Naive B cell (primary cell): ENCODE measurements at regions not wholly inside any gene's neighbourhood (a gene's known extent, or its start where the extent isn't known, plus 50 kb on each side); places are given as distances from the start of the nearest gene placed in this dataset.
A peak's percentile ranks its signal among the peaks of the same experiment; 100 is the strongest.
"Not testable (repeated sequence)": the region's sequence is repeated elsewhere in the genome, so short reads cannot be mapped to it uniquely, and the experiment has no call there.

Experiments
- ATAC-seq, 2 donors: fragments of 150-1000 bp; cut with Tn5 transposase; 2 replicates each; pipeline ENCODE4 v1.10.0; 2021; ENCODE audit warnings: low read depth in 2 of 2, mild to moderate bottlenecking in 2 of 2, moderate library complexity in 2 of 2
- DNase-seq: peaks from one replicate; pipeline ENCODE4 v3.0.0; 2022
- H3K27ac Mint-ChIP-seq, 6 donors: one replicate each; pipeline ENCODE4 v1.8.0; 2020 to 2022; ENCODE audit warnings: mild to moderate bottlenecking in 6 of 6, mixed read lengths in 6 of 6, moderate library complexity in 5 of 6, inconsistent platforms in 2 of 6
- H3K27me3 Mint-ChIP-seq, 3 donors: one replicate each; pipeline ENCODE4 v1.8.0; 2021 to 2022; ENCODE audit warnings: mixed read lengths in 3 of 3, mild to moderate bottlenecking in 1 of 3
- H3K36me3 Mint-ChIP-seq, 2 donors: one replicate each; pipeline ENCODE4 v1.8.0; 2020 to 2022; ENCODE audit warnings: mixed read lengths in 2 of 2, inconsistent platforms in 1 of 2, mild to moderate bottlenecking in 1 of 2
- H3K4me1 Mint-ChIP-seq, 3 donors: one replicate each; pipeline ENCODE4 v1.8.0; 2020 to 2022; ENCODE audit warnings: mixed read lengths in 3 of 3, inconsistent platforms in 1 of 3, mild to moderate bottlenecking in 1 of 3, moderate library complexity in 1 of 3
- H3K4me3 Mint-ChIP-seq, 8 donors: one replicate each; pipeline ENCODE4 v1.8.0; 2020 to 2022; ENCODE audit warnings: mild to moderate bottlenecking in 8 of 8, mixed read lengths in 8 of 8, moderate library complexity in 8 of 8, inconsistent platforms in 2 of 8
- H3K9me3 Mint-ChIP-seq, 7 donors: one replicate each; pipeline ENCODE4 v1.8.0; 2020 to 2022; ENCODE audit warnings: mixed read lengths in 7 of 7, mild to moderate bottlenecking in 5 of 7, inconsistent platforms in 2 of 7, moderate library complexity in 1 of 7

GRCh38 chr2:11945139-11946126 is 199.0 kb downstream of the LPIN1 start:
- peak; percentile 84 to 89 for ATAC-seq
- Mint-ChIP-seq H3K9me3 (peaks cover 0 to 4% (median 0%) of the 10 kb centered on the region in 7 donors), H3K4me1 (peaks cover 31 to 57% (median 40%) of the 10 kb centered on the region in 3 donors), H3K27me3 (no peaks in the 10 kb centered on the region), H3K36me3 (peaks cover 0 to 5% of the 10 kb centered on the region in 2 donors), H3K4me3 (peak overlapping the region; percentile 64 to 93 (median 86)), H3K27ac (peak overlapping the region; percentile 90 to 98 (median 96))
- peak; percentile 29 for DNase-seq

- H3K9me3 Mint-ChIP-seq = peaks cover 0 to 4% (median 0%) of the 10 kb centered on the region in 7 donors
- H3K4me1 Mint-ChIP-seq = peaks cover 31 to 58% (median 42%) of the 10 kb centered on the region in 3 donors
Observed at GRCh38 chr2:11947956-11948355, 201.5 kb downstream of the LPIN1 start.

DNA sequence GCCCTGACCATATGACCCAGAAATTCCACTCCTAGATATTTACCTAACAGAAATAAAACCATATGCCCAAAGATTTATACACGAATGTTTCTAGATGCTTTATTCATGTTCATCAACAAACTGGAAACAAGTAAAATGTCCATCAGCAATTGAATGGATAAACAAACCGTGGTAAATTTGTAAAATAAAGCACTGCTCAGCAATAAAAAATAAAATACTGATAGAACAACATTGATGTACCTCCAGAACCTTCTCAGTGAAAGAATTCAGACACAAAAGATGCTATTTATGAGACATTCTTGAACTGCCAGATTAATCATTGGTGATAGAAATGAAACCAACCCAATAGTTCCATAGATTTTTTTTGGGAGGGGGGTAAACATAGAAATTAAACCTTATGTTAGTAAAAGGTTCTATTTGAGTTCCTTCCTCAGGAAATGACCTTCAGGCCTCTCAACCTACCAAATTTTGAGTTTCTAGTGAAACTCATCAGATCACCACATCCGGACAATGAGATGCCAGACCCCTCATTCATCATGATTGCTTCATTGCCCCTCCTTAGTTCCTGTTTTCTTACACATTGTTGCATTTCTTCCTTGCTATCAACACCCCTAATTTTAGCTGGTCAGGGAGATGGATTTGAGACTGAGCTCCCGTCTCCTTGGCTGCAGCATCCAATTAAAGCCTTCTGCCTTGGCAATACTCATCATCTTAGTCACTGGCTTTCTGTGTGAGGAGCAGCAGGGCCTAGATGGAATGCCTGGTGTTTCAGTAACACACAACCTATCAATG is 203.5 kb downstream of the LPIN1 start:
- peak overlapping the region in 4 of 6 donors; percentile 3 to 87 (median 60) for H3K27ac Mint-ChIP-seq
- ATAC-seq (peak in 1 of 2 donors; percentile 47), DNase-seq (peak; percentile 6)
- no peaks in the 10 kb centered on the region for H3K27me3 Mint-ChIP-seq
- peaks cover 17 to 41% (median 25%) of the 10 kb centered on the region in 3 donors for H3K4me1 Mint-ChIP-seq
- peaks cover 0 to 6% (median 0%) of the 10 kb centered on the region in 7 donors for H3K9me3 Mint-ChIP-seq
- peak overlapping the region in 5 of 8 donors; percentile 10 to 83 (median 31) for H3K4me3 Mint-ChIP-seq
- H3K36me3 Mint-ChIP-seq = peaks cover 0 to 8% of the 10 kb centered on the region in 2 donors

More at GRCh38 chr2:11947956-11948355, 201.5 kb downstream of the LPIN1 start:
- H3K36me3 Mint-ChIP-seq = peaks cover 0 to 5% of the 10 kb centered on the region in 2 donors
- H3K4me3 Mint-ChIP-seq = peak overlapping the region in 1 of 8 donors; percentile 78
- no peaks in the 10 kb centered on the region for H3K27me3 Mint-ChIP-seq
- no peak for DNase-seq
- no peak for ATAC-seq
- peak overlapping the region in 1 of 6 donors; percentile 32 for H3K27ac Mint-ChIP-seq

DNA sequence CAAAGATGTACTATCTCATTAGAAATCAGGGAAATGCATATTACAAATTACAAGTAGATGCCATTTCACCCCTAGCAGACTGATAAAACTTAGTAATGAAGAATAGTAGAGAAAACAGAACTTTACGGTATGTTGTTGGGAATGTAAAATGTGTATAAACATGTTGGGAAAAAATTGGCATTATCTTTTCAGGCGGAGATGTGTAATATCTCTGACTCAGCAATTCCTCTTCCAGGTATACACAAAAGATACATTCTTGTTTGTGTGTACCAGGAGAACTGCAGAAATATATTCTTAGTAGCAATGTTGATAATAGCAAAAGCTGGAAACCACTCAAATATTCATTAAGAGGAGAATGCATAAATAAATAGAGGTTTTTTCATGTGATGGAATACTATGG is 204.5 kb downstream of the LPIN1 start:
- ATAC-seq (no peak), DNase-seq (no peak)
- H3K9me3 Mint-ChIP-seq = peaks cover 0 to 6% (median 0%) of the 10 kb centered on the region in 7 donors
- H3K36me3 Mint-ChIP-seq = peaks cover 0 to 8% of the 10 kb centered on the region in 2 donors
- H3K4me3 Mint-ChIP-seq = no peak overlapping the region
- H3K27me3 Mint-ChIP-seq = no peaks in the 10 kb centered on the region
- peaks cover 14 to 31% (median 18%) of the 10 kb centered on the region in 3 donors for H3K4me1 Mint-ChIP-seq
- H3K27ac Mint-ChIP-seq = no peak overlapping the region

DNA sequence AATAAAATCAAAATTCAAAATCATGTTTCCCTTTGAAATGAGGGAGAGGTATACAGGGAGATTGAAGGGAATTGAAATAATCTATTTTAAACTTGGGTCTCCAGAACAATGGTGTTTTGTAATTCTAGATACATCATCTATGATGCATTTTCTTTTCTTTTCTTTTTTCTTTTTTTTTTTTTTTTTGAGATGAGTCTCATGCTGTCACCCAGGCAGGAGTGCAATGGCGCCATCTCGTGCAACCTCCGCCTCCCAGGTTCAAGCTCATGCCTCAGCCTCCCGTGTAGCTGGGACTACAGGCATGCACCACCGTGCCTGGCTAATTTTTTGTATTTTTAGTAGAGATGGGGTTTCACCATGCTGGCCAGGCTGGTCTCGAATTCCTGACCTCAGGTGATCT is 205.1 kb downstream of the LPIN1 start:
- peaks cover 14 to 30% (median 18%) of the 10 kb centered on the region in 3 donors for H3K4me1 Mint-ChIP-seq
- not testable (repeated sequence) for DNase-seq, H3K36me3 Mint-ChIP-seq, H3K9me3 Mint-ChIP-seq, H3K27me3 Mint-ChIP-seq, H3K4me3 Mint-ChIP-seq, ATAC-seq, H3K27ac Mint-ChIP-seq

DNA sequence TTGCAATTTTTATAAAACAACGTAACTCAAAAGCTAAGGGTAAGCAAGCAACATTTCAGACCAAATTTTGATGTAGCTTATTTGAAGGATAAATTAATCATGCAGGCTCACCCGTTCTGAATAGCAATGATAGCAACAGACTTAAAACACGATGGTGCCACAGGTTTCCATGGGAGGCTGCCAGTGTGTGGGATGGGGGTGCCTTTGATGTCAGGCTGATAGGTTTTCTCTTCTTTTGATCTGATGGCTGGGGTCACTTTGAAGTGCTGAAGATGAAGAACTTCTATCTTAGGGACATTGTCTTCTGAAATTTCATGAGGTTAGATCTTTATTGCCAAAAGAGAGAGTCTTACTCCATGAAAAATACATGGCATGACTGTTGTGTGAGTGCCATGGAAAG is 206.8 kb downstream of the LPIN1 start:
- no peak for ATAC-seq
- Mint-ChIP-seq H3K4me1 (peaks cover 9 to 24% (median 14%) of the 10 kb centered on the region in 3 donors), H3K27ac (peak overlapping the region in 1 of 6 donors; percentile 64), H3K36me3 (peaks cover 0 to 8% of the 10 kb centered on the region in 2 donors), H3K4me3 (no peak overlapping the region), H3K9me3 (peaks cover 0 to 6% (median 0%) of the 10 kb centered on the region in 7 donors), H3K27me3 (no peaks in the 10 kb centered on the region)
- no peak for DNase-seq

DNA sequence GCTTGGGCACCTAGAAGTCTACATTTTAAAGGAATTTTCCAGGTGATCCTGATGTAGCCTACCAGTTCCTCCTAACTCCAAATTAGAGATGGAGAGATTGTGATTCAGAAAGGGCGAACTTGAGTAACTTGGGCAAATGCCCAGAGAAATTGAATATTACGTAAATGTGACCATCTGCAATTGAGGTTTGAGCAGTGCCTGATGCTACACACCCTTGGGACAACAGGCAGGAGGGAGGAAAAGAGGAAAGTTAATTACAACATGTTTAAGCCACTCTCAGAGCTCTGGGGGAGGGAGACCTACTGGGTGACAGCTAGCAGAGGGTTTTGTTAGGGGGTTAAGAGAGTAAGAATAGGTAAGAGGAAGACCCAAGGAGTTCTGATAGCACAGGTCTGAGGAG is 208.9 kb downstream of the LPIN1 start:
- no peaks in the 10 kb centered on the region for H3K27me3 Mint-ChIP-seq
- DNase-seq (no peak), ATAC-seq (no peak)
- peaks cover 0 to 8% of the 10 kb centered on the region in 2 donors for H3K36me3 Mint-ChIP-seq
- H3K27ac Mint-ChIP-seq = peak overlapping the region in 1 of 6 donors; percentile 83
- H3K4me3 Mint-ChIP-seq = no peak overlapping the region
- H3K9me3 Mint-ChIP-seq = peaks cover 0 to 6% (median 0%) of the 10 kb centered on the region in 7 donors
- H3K4me1 Mint-ChIP-seq = peaks cover 5 to 13% (median 9%) of the 10 kb centered on the region in 3 donors

DNA sequence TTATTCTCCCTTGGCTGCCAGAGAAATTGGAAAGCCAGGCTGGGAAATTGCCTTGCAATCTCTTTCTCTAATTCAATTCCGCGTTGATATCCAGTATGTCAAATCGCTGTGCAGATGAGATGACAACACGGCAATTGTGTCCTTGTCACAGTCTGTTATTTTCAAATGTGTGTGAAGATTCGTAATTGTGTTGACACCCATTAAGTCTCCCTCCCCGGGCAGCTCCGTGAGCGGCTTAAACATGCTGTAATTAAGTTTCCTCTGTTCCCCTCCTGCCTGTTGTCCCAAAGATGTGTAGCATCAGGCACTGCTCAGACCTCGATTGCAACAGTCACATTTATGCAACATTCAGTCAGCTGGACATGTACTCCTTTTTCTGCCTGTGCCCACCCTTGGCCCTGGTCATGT is 209.5 kb downstream of the LPIN1 start:
- DNase-seq = no peak
- peaks cover 0 to 8% of the 10 kb centered on the region in 2 donors for H3K36me3 Mint-ChIP-seq
- no peaks in the 10 kb centered on the region for H3K27me3 Mint-ChIP-seq
- no peak for ATAC-seq
- H3K27ac Mint-ChIP-seq = peak overlapping the region in 1 of 6 donors; percentile 71
- peaks cover 0 to 6% (median 0%) of the 10 kb centered on the region in 7 donors for H3K9me3 Mint-ChIP-seq
- peaks cover 3 to 12% (median 4%) of the 10 kb centered on the region in 3 donors for H3K4me1 Mint-ChIP-seq
- H3K4me3 Mint-ChIP-seq = no peak overlapping the region

DNA sequence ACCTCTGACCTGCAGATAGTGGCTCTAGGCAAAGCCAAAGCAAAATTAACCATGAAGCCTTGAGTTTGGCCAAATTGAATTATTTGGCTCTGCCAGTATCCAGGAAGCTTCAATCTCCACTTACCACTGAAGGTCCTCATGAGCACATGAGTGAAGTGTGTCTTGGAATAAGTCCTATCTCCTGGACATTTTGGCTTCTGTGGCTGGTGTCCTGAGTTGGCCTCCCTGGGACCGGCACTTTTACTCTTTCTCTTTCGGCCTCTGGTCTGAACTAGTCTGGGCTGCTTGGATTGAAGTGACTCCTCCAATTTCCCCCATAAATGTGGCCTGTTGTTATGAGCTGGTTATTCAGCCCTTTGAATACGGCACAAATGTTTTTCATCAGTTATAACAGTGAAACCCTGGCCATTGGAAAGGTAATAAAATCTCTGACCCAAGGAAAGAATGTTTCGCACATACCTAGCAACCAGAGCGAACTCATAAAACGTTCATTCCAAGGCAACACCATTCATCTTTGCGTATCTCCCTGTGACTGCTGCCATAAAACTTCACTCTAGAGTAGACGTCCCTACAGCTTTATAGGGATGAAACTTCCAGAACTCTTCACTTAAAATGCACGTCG is 216.4 kb downstream of the LPIN1 start:
- H3K4me3 Mint-ChIP-seq = no peak overlapping the region

GRCh38 chr2:11963966-11964365 is 217.5 kb downstream of the LPIN1 start:
- H3K4me3 Mint-ChIP-seq = no peak overlapping the region
- H3K9me3 Mint-ChIP-seq = no peaks in the 10 kb centered on the region
- H3K27ac Mint-ChIP-seq = no peak overlapping the region
- ATAC-seq = no peak
- no peak for DNase-seq
- H3K36me3 Mint-ChIP-seq = no peaks in the 10 kb centered on the region
- H3K4me1 Mint-ChIP-seq = peaks cover 19 to 47% (median 24%) of the 10 kb centered on the region in 3 donors
- no peaks in the 10 kb centered on the region for H3K27me3 Mint-ChIP-seq

More for the DNA sequence above, 216.4 kb downstream of the LPIN1 start:
- Mint-ChIP-seq H3K27ac (peak overlapping the region in 1 of 6 donors; percentile 62), H3K27me3 (no peaks in the 10 kb centered on the region), H3K9me3 (no peaks in the 10 kb centered on the region), H3K4me1 (peaks cover 15 to 46% (median 24%) of the 10 kb centered on the region in 3 donors), H3K36me3 (no peaks in the 10 kb centered on the region)
- ATAC-seq = no peak
- no peak for DNase-seq

DNA sequence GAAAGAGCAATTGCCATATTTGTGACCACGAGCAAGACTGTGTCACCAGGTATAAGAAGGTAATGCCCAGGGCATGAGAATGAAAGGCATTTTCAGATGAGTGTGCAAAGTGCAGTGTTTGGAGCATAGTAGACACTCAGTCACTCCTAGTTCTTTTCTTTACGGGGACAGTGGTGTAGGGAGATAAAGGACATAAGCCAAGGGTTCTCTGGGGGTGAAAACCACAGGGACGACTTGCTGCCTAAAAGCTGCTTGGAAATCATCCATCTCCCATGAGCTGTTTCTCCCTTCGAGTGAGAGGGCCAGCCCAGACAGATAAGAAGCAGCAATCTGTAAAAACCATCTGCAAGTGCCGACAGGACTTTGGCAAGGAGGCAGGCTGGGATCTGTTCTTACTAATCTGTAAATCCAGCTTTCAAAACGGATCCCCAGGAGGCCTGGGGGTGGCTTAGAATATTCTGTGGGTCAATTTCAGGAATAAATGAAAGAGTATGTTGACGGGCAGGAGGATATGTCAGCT is 221.6 kb downstream of the LPIN1 start:
- no peak for ATAC-seq
- DNase-seq = no peak
- Mint-ChIP-seq H3K9me3 (peaks cover 5 to 14% (median 13%) of the 10 kb centered on the region in 7 donors), H3K27ac (peak overlapping the region in 1 of 6 donors; percentile 40), H3K4me1 (peaks cover 22 to 41% (median 25%) of the 10 kb centered on the region in 3 donors), H3K27me3 (no peaks in the 10 kb centered on the region), H3K4me3 (no peak overlapping the region), H3K36me3 (peaks cover 0 to 11% of the 10 kb centered on the region in 2 donors)

DNA sequence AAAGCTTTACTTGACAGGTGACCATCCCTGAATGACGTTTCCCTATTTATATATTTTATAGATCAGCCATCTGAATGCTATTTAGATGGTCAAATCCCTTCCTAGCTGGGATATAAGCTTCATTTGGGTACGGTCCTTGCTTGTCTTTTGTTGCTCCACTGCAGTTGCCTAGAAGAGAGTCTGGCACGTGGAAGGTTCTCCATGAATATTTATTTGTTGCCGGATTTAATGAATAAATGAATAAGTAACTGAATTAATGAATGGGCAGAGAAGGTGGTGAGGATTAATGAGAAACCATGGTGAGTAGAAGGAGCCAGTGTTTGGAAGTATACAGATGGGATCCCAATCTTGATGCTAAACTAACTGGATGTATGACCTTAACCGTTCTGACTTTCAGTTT is 222.1 kb downstream of the LPIN1 start:
- ATAC-seq = no peak
- H3K27ac Mint-ChIP-seq = peak overlapping the region in 1 of 6 donors; percentile 40

More for the DNA sequence above, 222.1 kb downstream of the LPIN1 start:
- H3K36me3 Mint-ChIP-seq = peaks cover 3 to 16% of the 10 kb centered on the region in 2 donors
- no peak for DNase-seq
- no peaks in the 10 kb centered on the region for H3K27me3 Mint-ChIP-seq
- peaks cover 7 to 20% (median 18%) of the 10 kb centered on the region in 7 donors for H3K9me3 Mint-ChIP-seq
- no peak overlapping the region for H3K4me3 Mint-ChIP-seq
- peaks cover 21 to 41% (median 22%) of the 10 kb centered on the region in 3 donors for H3K4me1 Mint-ChIP-seq
